ENCODE measurements at regions not wholly inside any gene's neighbourhood (a gene's known extent, or its start where the extent isn't known, plus 50 kb on each side); places are given as distances from the start of the nearest gene placed in this dataset.

DNA sequence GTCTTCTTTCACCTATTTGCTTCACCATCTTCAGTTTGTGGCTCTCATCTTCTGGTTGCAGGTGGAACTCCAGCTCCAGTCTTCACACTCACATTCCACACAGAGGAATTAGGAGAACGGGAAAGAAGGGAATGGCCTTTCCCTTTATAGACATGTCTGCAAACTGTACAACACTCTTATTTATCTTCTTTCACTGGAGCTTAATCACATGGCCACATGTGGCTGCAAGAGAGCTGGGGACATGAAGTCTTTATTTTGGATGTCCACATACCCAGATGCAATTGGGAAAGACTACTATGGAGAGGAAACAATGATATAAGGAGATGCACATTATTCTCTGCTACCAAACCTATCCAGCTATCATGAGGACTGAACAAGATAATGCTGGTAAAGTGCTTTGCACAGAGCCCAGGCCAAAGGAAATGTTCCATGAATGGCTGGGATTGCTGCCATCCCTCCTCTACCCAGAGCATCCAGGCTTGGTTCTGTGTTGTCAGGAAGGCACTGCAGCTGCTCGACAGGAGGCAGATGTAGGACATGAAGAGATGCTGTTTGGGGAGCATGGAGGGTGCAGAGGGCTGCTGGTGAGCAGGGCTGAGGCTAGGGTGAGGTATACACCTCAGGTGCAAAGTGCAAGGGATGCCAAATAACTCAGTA, 183.8 kb upstream of the TBX20 start:
- ATAC-seq = no peak

- no peak for ATAC-seq
These were observed 182.6 kb upstream of the TBX20 start for GRCh38 chr7:35436452-35436851.

- no peak for ATAC-seq
These were observed 176.8 kb upstream of the TBX20 start for GRCh38 chr7:35430547-35431153.

GRCh38 chr7:35424869-35425495, 171.1 kb upstream of the TBX20 start:
- ATAC-seq = peak in 1 of 2 donors; percentile 49

- ATAC-seq = no peak
These were observed 170.5 kb upstream of the TBX20 start for GRCh38 chr7:35424440-35424839.

DNA sequence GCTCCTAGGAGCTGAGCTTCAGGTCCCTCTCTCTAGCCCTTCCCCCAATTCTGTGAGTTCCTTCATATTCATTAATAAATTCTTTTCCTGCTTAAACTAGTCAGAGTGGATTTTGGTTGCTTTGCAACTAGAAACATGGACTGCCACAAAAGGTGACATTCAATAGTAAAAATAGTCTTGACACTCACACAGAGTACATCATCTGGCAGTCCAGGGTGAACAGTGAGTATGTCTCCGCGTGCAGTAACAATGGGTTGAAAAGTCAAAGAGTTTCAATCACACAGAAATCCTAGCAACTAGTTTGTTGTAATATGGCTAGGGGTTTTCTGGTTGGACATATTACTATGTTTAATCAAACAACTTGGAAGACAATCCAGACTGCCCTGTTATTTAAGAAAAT, 168.8 kb upstream of the TBX20 start:
- no peak for ATAC-seq

DNA sequence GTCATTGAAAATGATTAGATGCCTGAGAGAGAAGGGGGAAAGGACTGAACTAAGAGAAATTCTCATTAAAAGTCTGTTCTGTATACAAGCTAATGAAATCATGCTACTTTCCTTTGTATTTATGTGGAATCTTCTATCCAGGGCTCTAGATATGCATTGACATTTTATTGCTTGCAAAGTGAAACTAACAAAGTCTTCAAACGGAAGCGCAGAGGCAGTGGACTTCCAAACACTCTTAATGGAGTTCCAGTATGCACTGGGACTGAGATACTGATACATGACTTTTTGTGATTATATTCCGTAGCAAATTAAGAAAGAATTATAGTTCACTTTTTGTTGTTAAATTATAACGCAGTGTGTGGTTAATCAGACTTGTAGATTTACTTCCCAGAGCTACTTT, 166.8 kb upstream of the TBX20 start:
- ATAC-seq = no peak

DNA sequence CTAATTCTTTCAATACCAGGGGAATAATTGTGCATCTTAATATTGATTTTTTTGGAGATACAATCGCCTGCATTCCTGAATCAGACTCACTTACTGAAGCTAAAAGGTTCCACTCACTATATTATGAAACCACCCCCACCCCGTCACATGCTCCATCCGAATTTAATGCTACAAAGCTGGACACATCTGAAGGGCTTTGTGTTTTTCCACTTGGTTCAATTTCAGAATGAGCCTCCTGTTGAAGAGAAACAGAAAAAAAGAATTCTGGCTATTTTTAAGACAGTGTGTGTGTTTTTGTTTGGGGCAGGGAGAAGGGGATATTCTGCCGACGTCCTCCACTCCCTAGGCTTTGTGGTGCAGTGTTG, 165.5 kb upstream of the TBX20 start:
- no peak for ATAC-seq

DNA sequence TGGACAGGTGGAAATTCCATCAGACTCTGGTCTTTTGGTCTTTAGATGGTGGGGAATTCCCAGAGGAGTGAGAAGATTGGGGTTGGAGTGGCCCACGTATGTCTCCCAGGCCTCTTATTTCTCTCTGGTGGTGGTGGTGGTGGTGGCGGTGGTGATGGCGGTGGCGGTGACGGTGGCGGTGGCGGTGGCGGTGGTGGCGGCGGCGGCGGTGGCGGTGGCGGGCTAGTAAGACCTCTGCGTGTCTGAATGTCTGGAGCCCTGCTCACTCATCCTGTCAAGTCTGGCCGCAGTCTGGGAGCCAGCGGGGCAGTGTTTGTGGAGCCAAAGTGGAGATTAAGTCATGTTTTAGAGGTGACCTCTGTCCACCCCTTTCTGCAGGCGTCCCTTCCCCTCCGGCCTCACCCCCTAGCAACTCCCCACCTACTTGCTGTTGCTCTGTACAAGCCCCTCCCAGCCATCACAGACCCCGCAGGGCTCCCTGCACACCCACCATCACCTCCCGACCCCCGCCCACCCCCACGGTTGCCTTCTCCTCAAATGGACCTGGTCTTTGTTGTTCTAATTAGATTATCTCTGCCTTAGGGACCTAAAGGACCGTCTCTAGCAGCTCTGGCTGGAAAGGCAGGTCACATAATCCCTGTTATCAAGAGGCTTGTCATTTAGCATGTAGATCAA, 165.0 kb upstream of the TBX20 start:
- ATAC-seq = no peak

DNA sequence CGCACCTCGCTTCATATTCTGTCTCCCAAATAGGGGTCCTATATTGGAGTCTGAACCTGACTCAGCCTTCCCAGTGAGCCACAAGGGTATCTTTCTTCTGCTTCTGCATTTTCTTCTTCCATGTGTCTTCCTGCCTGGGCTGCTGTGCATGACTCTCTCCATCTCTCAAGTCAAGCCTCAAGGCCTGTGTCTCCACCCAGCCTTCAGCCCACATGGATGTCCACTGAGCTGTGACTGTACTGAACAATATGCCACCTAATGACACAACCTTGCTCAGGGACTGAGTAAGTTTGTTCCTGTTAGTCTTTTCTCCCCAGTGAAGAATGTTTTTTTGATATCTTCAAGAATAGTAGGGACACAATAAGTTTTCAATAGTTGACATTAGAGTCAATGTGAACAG, 162.7 kb upstream of the TBX20 start:
- no peak for ATAC-seq

DNA sequence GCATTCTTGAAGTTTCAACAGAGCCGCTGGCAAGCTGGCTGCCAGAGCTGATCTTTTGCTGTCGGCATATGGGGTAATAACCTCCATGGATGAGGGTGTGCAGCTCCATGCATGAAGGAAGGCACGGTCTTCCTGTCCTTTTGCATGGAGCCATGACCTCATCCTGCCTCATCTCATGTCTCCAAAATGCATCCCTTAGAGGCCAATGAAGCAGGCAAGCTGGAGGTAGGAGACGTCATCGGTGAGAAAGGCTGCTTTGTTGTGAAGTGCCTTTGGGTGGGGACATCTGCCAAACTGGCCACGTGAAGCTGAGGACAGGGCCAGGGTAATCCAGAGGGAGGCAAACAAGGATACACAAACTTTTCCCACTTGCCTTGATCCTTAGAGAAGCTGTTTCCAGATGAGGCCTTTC, 161.5 kb upstream of the TBX20 start:
- ATAC-seq = no peak

- ATAC-seq = no peak
These were observed 157.4 kb upstream of the TBX20 start for GRCh38 chr7:35411331-35411730.

GRCh38 chr7:35405461-35405860, 151.6 kb upstream of the TBX20 start:
- no peak for ATAC-seq

GRCh38 chr7:35401217-35401879, 147.4 kb upstream of the TBX20 start:
- ATAC-seq = no peak

GRCh38 chr7:35399840-35400239, 145.9 kb upstream of the TBX20 start:
- ATAC-seq = no peak

GRCh38 chr7:35399216-35399615, 145.3 kb upstream of the TBX20 start:
- no peak for ATAC-seq

DNA sequence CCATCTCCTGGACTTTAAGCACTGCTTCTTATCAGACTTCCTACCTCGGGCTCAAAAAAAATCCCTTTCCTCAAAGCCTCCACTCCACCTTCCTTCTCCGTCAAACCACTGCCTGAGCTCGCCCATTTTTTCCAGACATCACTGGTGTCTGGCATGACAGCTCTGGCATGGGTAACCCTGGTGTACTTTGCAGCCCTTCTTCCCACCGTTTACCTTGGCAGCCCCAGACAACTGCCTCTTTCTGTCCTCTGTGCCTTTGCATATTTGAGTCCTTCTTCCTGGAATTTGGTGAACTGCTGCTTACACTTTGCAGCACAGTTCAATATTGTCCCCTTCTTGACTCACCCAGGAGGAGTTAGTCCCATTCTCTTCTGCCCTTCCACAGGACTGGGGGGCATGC, 144.6 kb upstream of the TBX20 start:
- no peak for ATAC-seq

DNA sequence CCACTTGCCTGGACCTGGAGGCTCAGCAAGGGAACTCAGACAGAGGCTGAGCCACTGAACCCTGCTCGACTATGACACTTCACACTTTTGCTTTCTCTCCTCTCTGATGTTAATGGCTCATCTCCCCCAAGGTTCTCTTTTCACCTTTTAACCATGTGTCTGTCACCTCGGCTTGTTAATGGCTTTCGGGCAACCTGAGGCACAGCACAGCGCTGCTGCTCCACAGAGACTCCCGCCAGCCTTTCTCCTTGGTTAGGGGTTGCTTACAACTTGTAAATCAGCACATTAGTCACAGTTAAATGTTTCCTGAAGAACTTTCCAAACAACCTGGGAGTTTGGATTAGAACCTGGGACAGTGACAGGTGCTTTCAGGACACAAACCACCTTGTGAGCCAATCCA, 136.2 kb upstream of the TBX20 start:
- ATAC-seq = no peak

DNA sequence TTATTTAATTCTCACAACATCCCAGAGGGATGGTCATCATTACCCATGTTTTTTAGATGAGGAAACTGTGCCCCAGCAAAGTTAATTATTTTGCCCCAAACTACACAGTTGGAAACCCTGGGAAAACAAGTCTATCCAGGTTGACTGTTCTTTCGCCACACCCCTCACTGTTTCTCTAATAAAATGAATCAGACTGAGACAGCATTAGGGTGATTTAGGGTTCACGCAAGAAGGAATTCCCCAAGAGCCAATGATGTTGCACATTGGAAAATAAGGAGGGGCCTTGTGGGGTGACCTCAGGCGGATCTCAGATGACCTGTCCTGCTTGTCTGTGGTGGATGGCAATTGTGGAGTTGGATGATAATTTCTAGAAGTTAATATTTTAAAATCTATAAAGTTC, 135.7 kb upstream of the TBX20 start:
- ATAC-seq = no peak

GRCh38 chr7:35386816-35387706, 133.2 kb upstream of the TBX20 start:
- ATAC-seq = no peak

- ATAC-seq = no peak
These were observed 132.3 kb upstream of the TBX20 start for GRCh38 chr7:35386082-35386815.
